ENCODE measurements at regions not wholly inside any gene's neighbourhood (a gene's known extent, or its start where the extent isn't known, plus 50 kb on each side); places are given as distances from the start of the nearest gene placed in this dataset.

- Histone ChIP-seq H3K9me3 (no peaks in the 10 kb centered on the region), H3K4me1 (peaks cover 0 to 4% of the 10 kb centered on the region in 2 donors), H3K27me3 (no peaks in the 10 kb centered on the region), H3K36me3 (no peaks in the 10 kb centered on the region), H3K4me3 (replicated peaks in 1 of 3) (no peak overlapping the region), H3K27ac (no peak overlapping the region)
- WGBS, 2 donors: 79 to 83% methylated on average over 1 of the region's 1 CpG
- no peak for DNase-seq
- intact Hi-C loops (cut with DNase I): no loop called here
- TF ChIP-seq POLR2A (IDR thresholded peaks at IDR 0.05): no peak
- no peak for TF ChIP-seq CTCF (IDR thresholded peaks at IDR 0.05)
Measured at GRCh38 chr4:96986816-96987215, 1146.9 kb downstream of the PDHA2 start.

GRCh38 chr4:96991083-96991482, 1151.2 kb downstream of the PDHA2 start:
- H3K4me3 ChIP-seq (replicated peaks in 1 of 3): no peak overlapping the region
- H3K27me3 ChIP-seq: no peaks in the 10 kb centered on the region
- intact Hi-C loops (cut with DNase I): no loop called here
- no peak for DNase-seq
- no peaks in the 10 kb centered on the region for H3K9me3 ChIP-seq
- no peaks in the 10 kb centered on the region for H3K36me3 ChIP-seq
- no peak for TF ChIP-seq POLR2A (IDR thresholded peaks at IDR 0.05)
- TF ChIP-seq CTCF (IDR thresholded peaks at IDR 0.05): no peak
- H3K4me1 ChIP-seq: no peaks in the 10 kb centered on the region
- H3K27ac ChIP-seq: no peak overlapping the region
- WGBS, 2 donors: 83 to 100% methylated on average over 1 of the region's 1 CpG

GRCh38 chr4:96992443-96992842, 1150.8 kb downstream of the STPG2 start:
- Histone ChIP-seq H3K4me3 (replicated peaks in 1 of 3) (no peak overlapping the region), H3K9me3 (no peaks in the 10 kb centered on the region), H3K4me1 (no peaks in the 10 kb centered on the region), H3K27me3 (no peaks in the 10 kb centered on the region), H3K27ac (no peak overlapping the region), H3K36me3 (no peaks in the 10 kb centered on the region)
- TF ChIP-seq POLR2A (IDR thresholded peaks at IDR 0.05) (no peak), CTCF (IDR thresholded peaks at IDR 0.05) (no peak)
- 86 to 87% methylated on average over 4 of the region's 4 CpGs for WGBS, 2 donors
- DNase-seq: no peak
- intact Hi-C loops (cut with DNase I): no loop called here

- no peak for TF ChIP-seq POLR2A (IDR thresholded peaks at IDR 0.05)
- TF ChIP-seq CTCF (IDR thresholded peaks at IDR 0.05): no peak
- Histone ChIP-seq H3K36me3 (no peaks in the 10 kb centered on the region), H3K9me3 (no peaks in the 10 kb centered on the region), H3K4me3 (replicated peaks in 1 of 3) (no peak overlapping the region), H3K4me1 (no peaks in the 10 kb centered on the region), H3K27me3 (no peaks in the 10 kb centered on the region), H3K27ac (no peak overlapping the region)
- intact Hi-C loops (cut with DNase I): no loop called here
- 63 to 70% methylated on average over 3 of the region's 3 CpGs for WGBS, 2 donors
- no peak for DNase-seq
Measured at GRCh38 chr4:96993560-96993959, 1149.7 kb downstream of the STPG2 start.

- H3K4me3 ChIP-seq (replicated peaks in 1 of 3): no peak overlapping the region
Measured at GRCh38 chr4:97003715-97004114, 1139.6 kb downstream of the STPG2 start.

More at GRCh38 chr4:97003715-97004114, 1139.6 kb downstream of the STPG2 start:
- Histone ChIP-seq H3K4me1 (peaks cover 0 to 5% of the 10 kb centered on the region in 2 donors), H3K36me3 (no peaks in the 10 kb centered on the region), H3K9me3 (no peaks in the 10 kb centered on the region), H3K27me3 (no peaks in the 10 kb centered on the region), H3K27ac (no peak overlapping the region)
- intact Hi-C loops (cut with DNase I): no loop called here
- TF ChIP-seq CTCF (IDR thresholded peaks at IDR 0.05) (no peak), POLR2A (IDR thresholded peaks at IDR 0.05) (no peak)
- DNase-seq: no peak
